Smooth muscle cell (in vitro differentiated cells): ENCODE measurements at regions not wholly inside any gene's neighbourhood (a gene's known extent, or its start where the extent isn't known, plus 50 kb on each side); places are given as distances from the start of the nearest gene placed in this dataset.

Experiments used
- DNase-seq: peaks from one replicate; lab custom pipeline; 2025; ENCODE audit not compliant: unreplicated experiment; lab: John Stamatoyannopoulos, UW
- H2AFZ ChIP-seq: fragments of 200-600 bp; sonication (generic); 2 replicates; pipeline ENCODE4 v1.6.0; 2016; ENCODE audit warnings: antibody characterized with exemption, low read depth, mild to moderate bottlenecking
- H3F3A ChIP-seq: fragments of 200-600 bp; sonication (generic); 2 replicates; pipeline ENCODE4 v1.6.0; 2017; ENCODE audit warnings: antibody characterized with exemption, low read depth
- H3K27ac ChIP-seq: fragments of 200-600 bp; sonication (generic); 2 replicates; pipeline ENCODE4 v1.5.1; 2016; ENCODE audit warnings: low read depth, mild to moderate bottlenecking
- H3K27me3 ChIP-seq: fragments of 200-600 bp; sonication (generic); 2 replicates; pipeline ENCODE4 v1.6.1; 2016; ENCODE audit warnings: low read depth, mild to moderate bottlenecking
- H3K36me3 ChIP-seq: fragments of 200-600 bp; sonication (generic); 2 replicates; pipeline ENCODE4 v1.5.1; 2016; ENCODE audit warnings: low read depth
- H3K4me1 ChIP-seq: fragments of 200-600 bp; sonication (generic); 2 replicates; pipeline ENCODE4 v1.5.1; 2016; ENCODE audit warnings: low read depth
- H3K4me2 ChIP-seq: fragments of 200-600 bp; sonication (generic); 2 replicates; pipeline ENCODE4 v1.6.0; 2016; ENCODE audit warnings: mild to moderate bottlenecking
- H3K4me3 ChIP-seq: fragments of 200-600 bp; sonication (generic); 2 replicates; pipeline ENCODE4 v1.5.1; 2016; ENCODE audit warnings: mild to moderate bottlenecking
- H3K79me2 ChIP-seq: fragments of 200-600 bp; sonication (generic); 2 replicates; pipeline ENCODE4 v1.6.0; 2016; ENCODE audit warnings: low read depth, mild to moderate bottlenecking
- H3K9ac ChIP-seq: fragments of 200-600 bp; sonication (generic); 2 replicates; pipeline ENCODE4 v1.6.0; 2016; ENCODE audit warnings: low read depth
- H3K9me3 ChIP-seq: fragments of 200-600 bp; sonication (generic); replicated peaks from 2 replicates; pipeline ENCODE4 v1.5.1; 2016; ENCODE audit warnings: low read depth
- H4K20me1 ChIP-seq: fragments of 200-600 bp; sonication (generic); 2 replicates; pipeline ENCODE4 v1.6.0; 2016; ENCODE audit warnings: low read depth
- WGBS: methylation state at CpG from one replicate; pipeline ENCODE4 v1.1.7; 2016; ENCODE audit warnings: low lambda C conversion rate; 5-methylcytosine and 5-hydroxymethylcytosine counted together
- TF ChIP-seq, protein P1 (sequence below): fragments of 200-600 bp; sonication (generic); IDR thresholded peaks from 2 replicates; pipeline ENCODE4 v1.5.1; 2017; ENCODE audit warnings: borderline replicate concordance, mild to moderate bottlenecking, antibody characterized with exemption; ENCODE audit not compliant: insufficient read depth, poor library complexity, severe bottlenecking

DNA sequence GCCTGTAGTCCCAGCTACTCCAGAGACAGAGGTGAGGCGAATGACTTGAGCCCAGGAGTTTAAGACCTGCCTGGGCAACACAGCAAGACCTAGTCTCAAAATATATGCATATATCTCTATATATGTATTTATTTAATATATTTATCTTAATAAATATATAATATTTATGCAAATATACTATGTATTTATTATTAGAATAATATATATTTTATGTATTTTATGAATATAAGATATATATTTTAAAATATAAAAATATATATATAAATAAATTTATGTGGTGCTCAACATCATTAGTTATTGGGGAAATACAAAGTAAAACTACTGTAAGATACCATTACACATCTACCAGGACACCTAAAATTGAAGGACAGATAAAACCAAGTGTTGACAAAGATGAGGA lies 58.1 kb upstream of the IPO5 start:
- no peak overlapping the region for H3K4me3 ChIP-seq
- H3K4me2 ChIP-seq: no peak overlapping the region
- 94% methylated on average over 1 of the region's 1 CpG for WGBS
- no peaks in the 10 kb centered on the region for H3K79me2 ChIP-seq
- H3F3A ChIP-seq: no peaks in the 10 kb centered on the region
- no peaks in the 10 kb centered on the region for H3K4me1 ChIP-seq
- H2AFZ ChIP-seq: no peak overlapping the region
- H4K20me1 ChIP-seq: no peaks in the 10 kb centered on the region
- no peaks in the 10 kb centered on the region for H3K9me3 ChIP-seq
- H3K27me3 ChIP-seq: no peaks in the 10 kb centered on the region
- H3K9ac ChIP-seq: no peak overlapping the region
- TF ChIP-seq, protein P1, sequence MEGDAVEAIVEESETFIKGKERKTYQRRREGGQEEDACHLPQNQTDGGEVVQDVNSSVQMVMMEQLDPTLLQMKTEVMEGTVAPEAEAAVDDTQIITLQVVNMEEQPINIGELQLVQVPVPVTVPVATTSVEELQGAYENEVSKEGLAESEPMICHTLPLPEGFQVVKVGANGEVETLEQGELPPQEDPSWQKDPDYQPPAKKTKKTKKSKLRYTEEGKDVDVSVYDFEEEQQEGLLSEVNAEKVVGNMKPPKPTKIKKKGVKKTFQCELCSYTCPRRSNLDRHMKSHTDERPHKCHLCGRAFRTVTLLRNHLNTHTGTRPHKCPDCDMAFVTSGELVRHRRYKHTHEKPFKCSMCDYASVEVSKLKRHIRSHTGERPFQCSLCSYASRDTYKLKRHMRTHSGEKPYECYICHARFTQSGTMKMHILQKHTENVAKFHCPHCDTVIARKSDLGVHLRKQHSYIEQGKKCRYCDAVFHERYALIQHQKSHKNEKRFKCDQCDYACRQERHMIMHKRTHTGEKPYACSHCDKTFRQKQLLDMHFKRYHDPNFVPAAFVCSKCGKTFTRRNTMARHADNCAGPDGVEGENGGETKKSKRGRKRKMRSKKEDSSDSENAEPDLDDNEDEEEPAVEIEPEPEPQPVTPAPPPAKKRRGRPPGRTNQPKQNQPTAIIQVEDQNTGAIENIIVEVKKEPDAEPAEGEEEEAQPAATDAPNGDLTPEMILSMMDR: no peak
- no peak overlapping the region for H3K27ac ChIP-seq
- no peak for DNase-seq
- no peaks in the 10 kb centered on the region for H3K36me3 ChIP-seq

DNA sequence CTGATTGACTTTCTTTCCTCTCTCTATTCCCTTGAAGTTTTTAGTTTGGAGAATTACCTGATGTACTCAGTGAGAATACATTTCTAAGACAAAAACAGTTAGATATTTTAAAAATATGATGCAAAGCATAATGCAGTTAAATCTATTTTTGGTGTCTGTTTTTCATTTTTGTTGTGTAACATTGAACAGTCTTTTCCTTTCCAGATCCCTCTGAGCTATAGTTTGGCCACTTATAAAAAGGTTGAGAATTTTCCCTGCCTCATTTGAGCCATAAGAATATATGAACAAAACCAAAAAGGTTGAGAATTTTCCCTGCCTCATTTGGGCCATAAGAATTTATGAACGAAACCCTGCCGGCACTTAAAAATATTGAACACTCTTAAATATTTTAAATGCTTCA lies 57.0 kb upstream of the IPO5 start:
- Histone ChIP-seq H3K9ac (no peak overlapping the region), H3K4me2 (no peak overlapping the region), H4K20me1 (no peaks in the 10 kb centered on the region), H3K4me3 (no peak overlapping the region), H3K36me3 (no peaks in the 10 kb centered on the region), H3K4me1 (no peaks in the 10 kb centered on the region), H3K27ac (no peak overlapping the region), H3K79me2 (no peaks in the 10 kb centered on the region), H3F3A (no peaks in the 10 kb centered on the region), H3K9me3 (no peaks in the 10 kb centered on the region), H3K27me3 (no peaks in the 10 kb centered on the region), H2AFZ (no peak overlapping the region)
- TF ChIP-seq, protein P1: no peak
- WGBS: 97% methylated on average over 2 of the region's 2 CpGs
- no peak for DNase-seq

DNA sequence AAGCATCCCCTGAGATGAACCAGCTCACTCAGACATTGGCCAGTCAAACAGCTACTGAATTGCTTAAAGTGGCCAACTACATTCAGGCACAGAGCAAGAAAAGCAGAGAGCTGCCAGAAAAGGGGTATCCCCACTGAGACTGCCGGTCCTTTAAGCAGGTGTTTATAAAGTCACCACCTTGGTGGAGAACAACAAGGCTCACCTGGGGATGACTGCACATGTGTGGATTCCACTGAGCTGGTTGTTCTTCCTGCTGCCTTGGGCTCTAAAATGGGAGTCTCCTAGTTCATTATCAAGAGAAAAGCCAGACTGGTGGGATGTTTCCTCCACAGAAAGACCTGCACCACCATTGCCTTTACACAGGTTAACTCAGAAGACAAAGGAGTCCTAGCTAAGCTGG lies 51.8 kb upstream of the IPO5 start:
- Histone ChIP-seq H3K36me3 (no peaks in the 10 kb centered on the region), H3K4me3 (no peak overlapping the region), H4K20me1 (no peaks in the 10 kb centered on the region), H3K9ac (no peak overlapping the region), H2AFZ (no peak overlapping the region), H3F3A (no peaks in the 10 kb centered on the region), H3K4me1 (no peaks in the 10 kb centered on the region), H3K9me3 (no peaks in the 10 kb centered on the region), H3K27me3 (peaks cover 3% of the 10 kb centered on the region), H3K4me2 (no peak overlapping the region), H3K79me2 (no peaks in the 10 kb centered on the region), H3K27ac (no peak overlapping the region)
- DNase-seq: no peak
- 76% methylated on average over 1 of the region's 1 CpG for WGBS
- TF ChIP-seq, protein P1: no peak
